Fibroblast of lung (primary cell): ENCODE measurements at regions not wholly inside any gene's neighbourhood (a gene's known extent, or its start where the extent isn't known, plus 50 kb on each side); places are given as distances from the start of the nearest gene placed in this dataset.

Experiments
- EZH2 ChIP-seq: IDR thresholded peaks from 2 replicates; pipeline ENCODE4 v1.5.1; 2012; ENCODE audit warnings: low read length, control low read depth, mild to moderate bottlenecking; ENCODE audit errors: missing control alignments
- TF ChIP-seq, protein P1 (sequence below), 2 donors: IDR thresholded peaks in 1 of 2; conservative IDR thresholded peaks in 1 of 2; 1 replicate in 1 of 2; 2 replicates in 1 of 2; pipeline ENCODE4 v1.5.1; 2011 to 2012; ENCODE audit warnings: low read length in 2 of 2, control low read depth in 1 of 2, inconsistent platforms in 1 of 2, low read depth in 1 of 2, mild to moderate bottlenecking in 1 of 2

DNA sequence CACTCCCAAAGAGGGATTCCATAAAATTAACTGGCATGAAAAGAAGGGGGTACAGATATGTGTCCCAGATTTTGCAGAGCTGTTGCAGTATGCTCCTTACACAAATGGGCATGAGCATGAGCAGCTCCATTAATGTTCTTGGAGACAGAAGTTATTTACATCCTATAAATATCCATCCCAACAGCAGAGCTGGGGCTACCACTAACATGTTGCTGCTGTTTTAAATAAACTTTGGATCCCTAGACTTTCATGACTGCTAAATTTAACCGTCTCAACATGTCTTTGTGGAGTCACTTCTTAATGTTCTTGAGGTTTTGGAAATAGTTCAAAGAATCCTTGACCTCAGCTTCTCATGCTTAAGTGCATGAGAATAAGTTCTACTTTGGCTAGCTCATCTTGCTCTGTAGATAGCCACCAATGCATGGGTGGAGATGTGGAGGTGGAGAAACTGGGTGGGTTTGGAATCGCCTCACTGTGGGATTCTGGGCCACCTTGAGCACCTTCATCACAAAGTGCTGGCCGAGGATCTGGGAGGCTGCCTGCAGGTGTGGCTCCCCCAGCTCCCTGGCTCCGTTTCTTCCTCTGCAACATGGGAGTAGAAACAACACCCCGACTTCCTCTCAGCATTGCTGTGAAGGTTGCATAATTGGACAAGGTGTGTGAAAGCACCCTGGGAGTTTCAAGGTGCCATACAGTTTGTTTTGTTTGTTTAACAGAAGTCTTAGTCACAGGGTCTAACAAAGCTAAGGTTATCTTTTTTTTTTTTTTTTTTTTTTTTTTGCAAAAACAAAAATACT lies 307.2 kb downstream of the MYCN start:
- TF ChIP-seq, protein P1, sequence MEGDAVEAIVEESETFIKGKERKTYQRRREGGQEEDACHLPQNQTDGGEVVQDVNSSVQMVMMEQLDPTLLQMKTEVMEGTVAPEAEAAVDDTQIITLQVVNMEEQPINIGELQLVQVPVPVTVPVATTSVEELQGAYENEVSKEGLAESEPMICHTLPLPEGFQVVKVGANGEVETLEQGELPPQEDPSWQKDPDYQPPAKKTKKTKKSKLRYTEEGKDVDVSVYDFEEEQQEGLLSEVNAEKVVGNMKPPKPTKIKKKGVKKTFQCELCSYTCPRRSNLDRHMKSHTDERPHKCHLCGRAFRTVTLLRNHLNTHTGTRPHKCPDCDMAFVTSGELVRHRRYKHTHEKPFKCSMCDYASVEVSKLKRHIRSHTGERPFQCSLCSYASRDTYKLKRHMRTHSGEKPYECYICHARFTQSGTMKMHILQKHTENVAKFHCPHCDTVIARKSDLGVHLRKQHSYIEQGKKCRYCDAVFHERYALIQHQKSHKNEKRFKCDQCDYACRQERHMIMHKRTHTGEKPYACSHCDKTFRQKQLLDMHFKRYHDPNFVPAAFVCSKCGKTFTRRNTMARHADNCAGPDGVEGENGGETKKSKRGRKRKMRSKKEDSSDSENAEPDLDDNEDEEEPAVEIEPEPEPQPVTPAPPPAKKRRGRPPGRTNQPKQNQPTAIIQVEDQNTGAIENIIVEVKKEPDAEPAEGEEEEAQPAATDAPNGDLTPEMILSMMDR (conservative IDR thresholded peaks at IDR 0.05 in 1 of 2, IDR thresholded peaks at IDR 0.05 in 1 of 2; ENCODE audit: low read depth in 1 of 2, low read length in 2 of 2) = no peak
- no peak for TF ChIP-seq EZH2
